ENCODE measurements at regions not wholly inside any gene's neighbourhood (a gene's known extent, or its start where the extent isn't known, plus 50 kb on each side); places are given as distances from the start of the nearest gene placed in this dataset.

- no peak for TF ChIP-seq CTCF (conservative IDR thresholded peaks at IDR 0.05; ENCODE audit: low read length)
- no peak for TF ChIP-seq EZH2phosphoT487 (IDR thresholded peaks at IDR 0.05; ENCODE audit: borderline replicate concordance)
Observed at GRCh38 chr9:108419379-108419778, 436.4 kb downstream of the ACTL7B start.

All from Loucy (cell line).